ENCODE measurements at regions not wholly inside any gene's neighbourhood (a gene's known extent, or its start where the extent isn't known, plus 50 kb on each side); places are given as distances from the start of the nearest gene placed in this dataset.

- peaks cover 0 to 21% of the 10 kb centered on the region in 2 donors for H3K4me1 ChIP-seq (ENCODE audit: control insufficient read depth in 1 of 2, insufficient read depth in 2 of 2, low read length in 2 of 2)
- no peaks in the 10 kb centered on the region for H3K9me3 ChIP-seq (ENCODE audit: control insufficient read depth in 1 of 2, low read length in 2 of 2)
- no peak overlapping the region for H3K4me3 ChIP-seq (ENCODE audit: low read depth in 1 of 2, low read length in 2 of 2)
- no peaks in the 10 kb centered on the region for H3K27me3 ChIP-seq (ENCODE audit: low read depth, low read length)
- H3K36me3 ChIP-seq (ENCODE audit: control insufficient read depth in 1 of 2, insufficient read depth in 2 of 2, low read length in 2 of 2), result no peaks in the 10 kb centered on the region
- H3K27ac ChIP-seq (ENCODE audit: low read length), result no peak overlapping the region
Observed at GRCh38 chr13:80144493-80144892, 196.4 kb downstream of the SPRY2 start.

- Histone ChIP-seq H3K36me3 (ENCODE audit: control insufficient read depth in 1 of 2, insufficient read depth in 2 of 2, low read length in 2 of 2) (no peaks in the 10 kb centered on the region), H3K27me3 (ENCODE audit: low read depth, low read length) (no peaks in the 10 kb centered on the region), H3K9me3 (ENCODE audit: control insufficient read depth in 1 of 2, low read length in 2 of 2) (no peaks in the 10 kb centered on the region), H3K4me1 (ENCODE audit: control insufficient read depth in 1 of 2, insufficient read depth in 2 of 2, low read length in 2 of 2) (peaks cover 0 to 21% of the 10 kb centered on the region in 2 donors), H3K4me3 (ENCODE audit: low read depth in 1 of 2, low read length in 2 of 2) (no peak overlapping the region), H3K27ac (ENCODE audit: low read length) (no peak overlapping the region)
Observed at GRCh38 chr13:80141123-80141849, 199.6 kb downstream of the SPRY2 start.

- Histone ChIP-seq H3K9me3 (ENCODE audit: control insufficient read depth in 1 of 2, low read length in 2 of 2) (no peaks in the 10 kb centered on the region), H3K27ac (ENCODE audit: low read length) (no peak overlapping the region), H3K27me3 (ENCODE audit: low read depth, low read length) (no peaks in the 10 kb centered on the region), H3K36me3 (ENCODE audit: control insufficient read depth in 1 of 2, insufficient read depth in 2 of 2, low read length in 2 of 2) (no peaks in the 10 kb centered on the region), H3K4me3 (ENCODE audit: low read depth in 1 of 2, low read length in 2 of 2) (no peak overlapping the region), H3K4me1 (ENCODE audit: control insufficient read depth in 1 of 2, insufficient read depth in 2 of 2, low read length in 2 of 2) (peaks cover 0 to 21% of the 10 kb centered on the region in 2 donors)
Observed at GRCh38 chr13:80140685-80141084, 200.2 kb downstream of the SPRY2 start.

- Histone ChIP-seq H3K36me3 (ENCODE audit: control insufficient read depth in 1 of 2, insufficient read depth in 2 of 2, low read length in 2 of 2) (no peaks in the 10 kb centered on the region), H3K9me3 (ENCODE audit: control insufficient read depth in 1 of 2, low read length in 2 of 2) (no peaks in the 10 kb centered on the region), H3K27ac (ENCODE audit: low read length) (no peak overlapping the region), H3K4me1 (ENCODE audit: control insufficient read depth in 1 of 2, insufficient read depth in 2 of 2, low read length in 2 of 2) (peaks cover 0 to 16% of the 10 kb centered on the region in 2 donors), H3K4me3 (ENCODE audit: low read depth in 1 of 2, low read length in 2 of 2) (no peak overlapping the region), H3K27me3 (ENCODE audit: low read depth, low read length) (no peaks in the 10 kb centered on the region)
Observed at GRCh38 chr13:80139196-80139595, 201.7 kb downstream of the SPRY2 start.

GRCh38 chr13:80137994-80138393, 202.9 kb downstream of the SPRY2 start:
- H3K36me3 ChIP-seq (ENCODE audit: control insufficient read depth in 1 of 2, insufficient read depth in 2 of 2, low read length in 2 of 2), result no peaks in the 10 kb centered on the region

GRCh38 chr13:80134346-80134745, 206.6 kb downstream of the SPRY2 start:
- Histone ChIP-seq H3K4me3 (ENCODE audit: low read depth in 1 of 2, low read length in 2 of 2) (no peak overlapping the region), H3K27ac (ENCODE audit: low read length) (peak overlapping the region; percentile 57), H3K4me1 (ENCODE audit: control insufficient read depth in 1 of 2, insufficient read depth in 2 of 2, low read length in 2 of 2) (peaks cover 11 to 13% of the 10 kb centered on the region in 2 donors), H3K27me3 (ENCODE audit: low read depth, low read length) (no peaks in the 10 kb centered on the region), H3K36me3 (ENCODE audit: control insufficient read depth in 1 of 2, insufficient read depth in 2 of 2, low read length in 2 of 2) (no peaks in the 10 kb centered on the region), H3K9me3 (ENCODE audit: control insufficient read depth in 1 of 2, low read length in 2 of 2) (no peaks in the 10 kb centered on the region)

More at GRCh38 chr13:80137994-80138393, 202.9 kb downstream of the SPRY2 start:
- Histone ChIP-seq H3K27ac (ENCODE audit: low read length) (no peak overlapping the region), H3K27me3 (ENCODE audit: low read depth, low read length) (no peaks in the 10 kb centered on the region), H3K9me3 (ENCODE audit: control insufficient read depth in 1 of 2, low read length in 2 of 2) (no peaks in the 10 kb centered on the region), H3K4me3 (ENCODE audit: low read depth in 1 of 2, low read length in 2 of 2) (no peak overlapping the region), H3K4me1 (ENCODE audit: control insufficient read depth in 1 of 2, insufficient read depth in 2 of 2, low read length in 2 of 2) (peaks cover under 1 to 23% of the 10 kb centered on the region in 2 donors)

- H3K9me3 ChIP-seq (ENCODE audit: control insufficient read depth in 1 of 2, low read length in 2 of 2), result no peaks in the 10 kb centered on the region
- H3K4me1 ChIP-seq (ENCODE audit: control insufficient read depth in 1 of 2, insufficient read depth in 2 of 2, low read length in 2 of 2), result peaks cover 11 to 13% of the 10 kb centered on the region in 2 donors
- peak overlapping the region; percentile 57 for H3K27ac ChIP-seq (ENCODE audit: low read length)
- no peaks in the 10 kb centered on the region for H3K36me3 ChIP-seq (ENCODE audit: control insufficient read depth in 1 of 2, insufficient read depth in 2 of 2, low read length in 2 of 2)
- peak overlapping the region in 1 of 2 donors; percentile 47 for H3K4me3 ChIP-seq (ENCODE audit: low read depth in 1 of 2, low read length in 2 of 2)
- no peaks in the 10 kb centered on the region for H3K27me3 ChIP-seq (ENCODE audit: low read depth, low read length)
Observed at GRCh38 chr13:80133631-80134261, 207.2 kb downstream of the SPRY2 start.

GRCh38 chr13:80132741-80133601, 208.0 kb downstream of the SPRY2 start:
- Histone ChIP-seq H3K36me3 (ENCODE audit: control insufficient read depth in 1 of 2, insufficient read depth in 2 of 2, low read length in 2 of 2) (no peaks in the 10 kb centered on the region), H3K4me1 (ENCODE audit: control insufficient read depth in 1 of 2, insufficient read depth in 2 of 2, low read length in 2 of 2) (peaks cover 11 to 13% of the 10 kb centered on the region in 2 donors), H3K4me3 (ENCODE audit: low read depth in 1 of 2, low read length in 2 of 2) (peak overlapping the region; percentile 47 to 52), H3K27me3 (ENCODE audit: low read depth, low read length) (no peaks in the 10 kb centered on the region), H3K9me3 (ENCODE audit: control insufficient read depth in 1 of 2, low read length in 2 of 2) (no peaks in the 10 kb centered on the region), H3K27ac (ENCODE audit: low read length) (peak overlapping the region; percentile 57)

GRCh38 chr13:80131204-80131603, 209.7 kb downstream of the SPRY2 start:
- Histone ChIP-seq H3K36me3 (ENCODE audit: control insufficient read depth in 1 of 2, insufficient read depth in 2 of 2, low read length in 2 of 2) (no peaks in the 10 kb centered on the region), H3K4me3 (ENCODE audit: low read depth in 1 of 2, low read length in 2 of 2) (peak overlapping the region; percentile 42 to 50), H3K4me1 (ENCODE audit: control insufficient read depth in 1 of 2, insufficient read depth in 2 of 2, low read length in 2 of 2) (peaks cover 11 to 13% of the 10 kb centered on the region in 2 donors), H3K9me3 (ENCODE audit: control insufficient read depth in 1 of 2, low read length in 2 of 2) (no peaks in the 10 kb centered on the region), H3K27me3 (ENCODE audit: low read depth, low read length) (no peaks in the 10 kb centered on the region), H3K27ac (ENCODE audit: low read length) (no peak overlapping the region)

- no peaks in the 10 kb centered on the region for H3K27me3 ChIP-seq (ENCODE audit: low read depth, low read length)
- H3K4me1 ChIP-seq (ENCODE audit: control insufficient read depth in 1 of 2, insufficient read depth in 2 of 2, low read length in 2 of 2), result peaks cover 0 to 3% of the 10 kb centered on the region in 2 donors
- no peaks in the 10 kb centered on the region for H3K36me3 ChIP-seq (ENCODE audit: control insufficient read depth in 1 of 2, insufficient read depth in 2 of 2, low read length in 2 of 2)
- no peak overlapping the region for H3K4me3 ChIP-seq (ENCODE audit: low read depth in 1 of 2, low read length in 2 of 2)
- no peaks in the 10 kb centered on the region for H3K9me3 ChIP-seq (ENCODE audit: control insufficient read depth in 1 of 2, low read length in 2 of 2)
- no peak overlapping the region for H3K27ac ChIP-seq (ENCODE audit: low read length)
Observed at GRCh38 chr13:80126389-80127068, 214.4 kb downstream of the SPRY2 start.

- H3K4me3 ChIP-seq (ENCODE audit: low read depth in 1 of 2, low read length in 2 of 2), result no peak overlapping the region
- no peaks in the 10 kb centered on the region for H3K4me1 ChIP-seq (ENCODE audit: control insufficient read depth in 1 of 2, insufficient read depth in 2 of 2, low read length in 2 of 2)
- no peaks in the 10 kb centered on the region for H3K36me3 ChIP-seq (ENCODE audit: control insufficient read depth in 1 of 2, insufficient read depth in 2 of 2, low read length in 2 of 2)
- H3K27me3 ChIP-seq (ENCODE audit: low read depth, low read length), result no peaks in the 10 kb centered on the region
- H3K27ac ChIP-seq (ENCODE audit: low read length), result no peak overlapping the region
- H3K9me3 ChIP-seq (ENCODE audit: control insufficient read depth in 1 of 2, low read length in 2 of 2), result no peaks in the 10 kb centered on the region
Observed at GRCh38 chr13:80123945-80124344, 217.0 kb downstream of the SPRY2 start.
